IMR-90 (cell line): ENCODE measurements at regions not wholly inside any gene's neighbourhood (a gene's known extent, or its start where the extent isn't known, plus 50 kb on each side); places are given as distances from the start of the nearest gene placed in this dataset.

Source experiments
- ATAC-seq: fragments of 200-7000 bp; cut with Tn5 transposase; 2 replicates; pipeline ENCODE4 v1.9.1; 2020; ENCODE audit warnings: low read depth, mild to moderate bottlenecking, moderate library complexity
- BruUV-seq: library from RNA; stranded (reverse); fragments of 400-500 nt; replicated peaks from 2 replicates; lab custom pipeline; 2021; lab: Mats Ljungman, UMichigan
- CTCF ChIA-PET: fragments of 300-600 bp; formaldehyde crosslinking; extraction: SDS; loops from one replicate; lab custom pipeline; 2021; ENCODE audit warnings: antibody characterized with exemption; lab: Yijun Ruan, JAX
- POLR2A ChIA-PET: fragments of 300-600 bp; sonication (Branson Sonifier 250); formaldehyde crosslinking; loops from one replicate; lab custom pipeline; 2022; ENCODE audit warnings: antibody characterized with exemption; ENCODE audit not compliant: unreplicated experiment; lab: Charles Lee
- DNase-seq: peaks from one replicate; pipeline ENCODE4 v3.0.0; 2013
- H2AFZ ChIP-seq: replicated peaks from 2 replicates; pipeline ENCODE3; 2013; ENCODE audit warnings: low read length, mild to moderate bottlenecking; ENCODE audit not compliant: poor library complexity
- H2AK5ac ChIP-seq: 2 replicates; pipeline ENCODE4 v1.6.1; 2013; ENCODE audit warnings: low read depth, low read length, inconsistent platforms
- H2AK9ac ChIP-seq: replicated peaks from 2 replicates; pipeline ENCODE3; 2013; ENCODE audit warnings: mild to moderate bottlenecking, low read depth, low read length, moderate library complexity; ENCODE audit not compliant: poor library complexity
- H2BK120ac ChIP-seq: 2 replicates; pipeline ENCODE4 v1.6.1; 2013; ENCODE audit warnings: low read depth, low read length, inconsistent platforms
- H2BK15ac ChIP-seq: 3 replicates; pipeline ENCODE4 v1.6.1; 2013; ENCODE audit warnings: low read depth, low read length, inconsistent platforms
- H2BK20ac ChIP-seq: 2 replicates; pipeline ENCODE4 v1.6.1; 2013; ENCODE audit warnings: low read depth, mild to moderate bottlenecking, inconsistent platforms, low read length, moderate library complexity
- H2BK5ac ChIP-seq: 2 replicates; pipeline ENCODE4 v1.6.1; 2013; ENCODE audit warnings: mild to moderate bottlenecking, low read depth, low read length, inconsistent platforms; ENCODE audit not compliant: poor library complexity, severe bottlenecking
- H3K14ac ChIP-seq: replicated peaks from 2 replicates; pipeline ENCODE4 v1.6.1; 2013; ENCODE audit warnings: low read depth, low read length, inconsistent platforms
- H3K18ac ChIP-seq: 2 replicates; pipeline ENCODE4 v1.6.1; 2013; ENCODE audit warnings: low read depth, low read length, control low read depth
- H3K23ac ChIP-seq: 2 replicates; pipeline ENCODE4 v1.6.1; 2013; ENCODE audit warnings: low read depth, low read length, inconsistent platforms
- H3K27ac ChIP-seq: 2 replicates; pipeline ENCODE4 v1.5.1; 2013; ENCODE audit warnings: mild to moderate bottlenecking, control low read depth, low read length; ENCODE audit not compliant: insufficient read depth
- H3K27me3 ChIP-seq: 2 replicates; pipeline ENCODE4 v1.6.1; 2013; ENCODE audit warnings: low read length; ENCODE audit not compliant: control insufficient read depth, insufficient read depth
- H3K36me3 ChIP-seq: 2 replicates; pipeline ENCODE4 v1.6.1; 2013; ENCODE audit warnings: low read length, mixed read lengths; ENCODE audit not compliant: control insufficient read depth, insufficient read depth
- H3K4ac ChIP-seq: 2 replicates; pipeline ENCODE4 v1.6.1; 2013; ENCODE audit warnings: low read depth, low read length, inconsistent platforms
- H3K4me1 ChIP-seq: 2 replicates; pipeline ENCODE4 v1.6.1; 2013; ENCODE audit warnings: low read length, mixed read lengths; ENCODE audit not compliant: control insufficient read depth, insufficient read depth
- H3K4me2 ChIP-seq: 2 replicates; pipeline ENCODE4 v1.6.1; 2013; ENCODE audit warnings: low read depth, mild to moderate bottlenecking, control low read depth, low read length, moderate library complexity
- H3K4me3 ChIP-seq: 2 replicates; pipeline ENCODE4 v1.5.1; 2013; ENCODE audit warnings: low read depth, mild to moderate bottlenecking, control low read depth, low read length, moderate library complexity; ENCODE audit not compliant: insufficient read depth
- H3K56ac ChIP-seq: 2 replicates; pipeline ENCODE4 v1.6.1; 2013; ENCODE audit warnings: low read length, inconsistent platforms; ENCODE audit not compliant: insufficient read depth; ENCODE audit errors: extremely low read depth
- H3K79me1 ChIP-seq, 2 experiments: 2 replicates each; pipeline ENCODE4 v1.6.1; 2013; ENCODE audit warnings: low read length in 2 of 2, inconsistent platforms in 1 of 2, low read depth in 1 of 2
- H3K9ac ChIP-seq: 2 replicates; pipeline ENCODE4 v1.6.1; 2013; ENCODE audit warnings: low read depth, low read length, control low read depth
- H3K9me1 ChIP-seq: 2 replicates; pipeline ENCODE4 v1.6.1; 2013; ENCODE audit warnings: low read length, inconsistent platforms; ENCODE audit not compliant: insufficient read depth
- H3K9me3 ChIP-seq: 2 replicates; pipeline ENCODE4 v1.6.1; 2013; ENCODE audit warnings: low read length; ENCODE audit not compliant: control insufficient read depth, insufficient read depth
- H4K20me1 ChIP-seq: 2 replicates; pipeline ENCODE4 v1.6.1; 2013; ENCODE audit warnings: low read length, inconsistent platforms; ENCODE audit not compliant: insufficient read depth
- H4K5ac ChIP-seq: 2 replicates; pipeline ENCODE4 v1.6.1; 2013; ENCODE audit warnings: mild to moderate bottlenecking, low read depth, low read length, control low read depth
- H4K8ac ChIP-seq, 2 experiments: 2 replicates each; pipeline ENCODE4 v1.6.1; 2013; ENCODE audit warnings: low read depth in 2 of 2, low read length in 2 of 2, control low read depth in 1 of 2, inconsistent platforms in 1 of 2
- H4K91ac ChIP-seq: 2 replicates; pipeline ENCODE4 v1.6.1; 2013; ENCODE audit warnings: low read depth, low read length, inconsistent platforms; ENCODE audit not compliant: insufficient read depth
- CHD1 ChIP-seq: IDR thresholded peaks from 2 replicates; pipeline ENCODE4 v1.6.1; 2012; ENCODE audit warnings: low read depth, low read length, improper control_type of control experiment
- FOS ChIP-seq: fragments of 150-350 bp; IDR thresholded peaks from 2 replicates; pipeline ENCODE4 v1.6.1; 2016; ENCODE audit warnings: low read depth, low read length
- MAFK ChIP-seq: IDR thresholded peaks from 2 replicates; pipeline ENCODE4 v1.6.1; 2012; ENCODE audit warnings: low read depth, low read length, improper control_type of control experiment
- MAZ ChIP-seq: IDR thresholded peaks from 2 replicates; pipeline ENCODE4 v1.6.1; 2012; ENCODE audit warnings: low read depth, mild to moderate bottlenecking, low read length, improper control_type of control experiment, moderate library complexity, borderline replicate concordance
- MXI1 ChIP-seq: IDR thresholded peaks from 2 replicates; pipeline ENCODE4 v1.6.1; 2012; ENCODE audit warnings: low read depth, mild to moderate bottlenecking, low read length, moderate library complexity, borderline replicate concordance
- POLR2A ChIP-seq: IDR thresholded peaks from 2 replicates; pipeline ENCODE4 v1.6.1; 2012; ENCODE audit warnings: mild to moderate bottlenecking, low read depth, low read length
- RFX5 ChIP-seq: IDR thresholded peaks from 2 replicates; pipeline ENCODE4 v1.8.0; 2012; ENCODE audit warnings: low read depth, mild to moderate bottlenecking, low read length, moderate library complexity
- WGBS, 2 experiments: methylation state at CpG; one replicate each; pipeline versions ENCODE4 v1.1.5 to v1.1.7; 2013; ENCODE audit warnings: missing lambda C conversion rate in 2 of 2; ENCODE audit not compliant: insufficient read length in 1 of 2; ENCODE audit errors: extremely low coverage in 2 of 2; 5-methylcytosine and 5-hydroxymethylcytosine counted together
- dilution Hi-C: fragments of 300-500 bp; cut with HindIII; formaldehyde crosslinking; loops from one replicate; pipeline ENCODE4 v1.14.3; 2018; ENCODE audit warnings: low sequenced_read_pairs; ENCODE audit not compliant: unreplicated experiment
- in situ Hi-C: fragments of 300-500 bp; cut with MboI; formaldehyde crosslinking; loops from 3 replicates; pipeline ENCODE4 v1.14.3; 2019; ENCODE audit warnings: low sequenced_read_pairs, inconsistent platforms, mixed read lengths
- intact Hi-C: fragments of 100-400 bp; cut with micrococcal nuclease; formaldehyde crosslinking; loops from 2 replicates; pipeline ENCODE4 v1.10.0; 2022

GRCh38 chr1:50347933-50348332 lies 75.3 kb downstream of the DMRTA2 start:
- no peaks in the 10 kb centered on the region for H3K79me1 ChIP-seq

More at GRCh38 chr1:50347933-50348332, 75.3 kb downstream of the DMRTA2 start:
- Histone ChIP-seq H3K9me1 (no peaks in the 10 kb centered on the region), H3K27ac (no peak overlapping the region), H2AK5ac (no peak overlapping the region), H3K9me3 (no peaks in the 10 kb centered on the region), H4K8ac (no peak overlapping the region), H3K56ac (no peak overlapping the region), H2BK20ac (no peak overlapping the region), H3K18ac (no peak overlapping the region), H2BK120ac (no peak overlapping the region), H3K27me3 (no peaks in the 10 kb centered on the region; the same call in 1 of the 2 replicates), H3K4me2 (no peak overlapping the region), H3K36me3 (no peaks in the 10 kb centered on the region), H2BK15ac (no peak overlapping the region), H4K20me1 (no peaks in the 10 kb centered on the region), H2BK5ac (no peak overlapping the region), H4K5ac (no peak overlapping the region), H3K9ac (no peak overlapping the region), H4K91ac (no peak overlapping the region), H2AK9ac (no peak overlapping the region), H3K4me3 (no peak overlapping the region), H3K4ac (no peak overlapping the region), H3K23ac (no peak overlapping the region), H2AFZ (no peak overlapping the region), H3K4me1 (no peaks in the 10 kb centered on the region), H3K14ac (no peak overlapping the region)
- POLR2A ChIA-PET, result no interaction called here
- ATAC-seq (no peak), DNase-seq (no peak)
- in situ Hi-C loops (loop anchor here (10.0 kb wide), 1 partner anchor 1673 kb away; no protein-coding TSS in a partner anchor), dilution Hi-C loops (no loop called here), intact Hi-C loops (loop anchor here (1.0 to 10.0 kb wide), 2 partner anchors 1671 to 1773 kb away; no protein-coding TSS in a partner anchor)
- TF ChIP-seq RFX5, result no peak
- TF ChIP-seq CHD1, result no peak
- TF ChIP-seq POLR2A, result no peak
- TF ChIP-seq FOS, result no peak
- TF ChIP-seq MXI1, result no peak
- no peak for TF ChIP-seq MAZ
- TF ChIP-seq MAFK, result no peak
- CTCF ChIA-PET, result interaction anchor here (0.6 to 1.3 kb wide), 6 partner anchors 9 to 1379 kb away, joined by 3 to 7 read pairs (median 4); no protein-coding TSS in a partner anchor
- 83 to 100% methylated on average over 1 to 3 of the region's 6 CpGs for WGBS, 2 experiments
- BruUV-seq, result no TSS peak
